VCaP (cell line): ENCODE measurements at regions not wholly inside any gene's neighbourhood (a gene's known extent, or its start where the extent isn't known, plus 50 kb on each side); places are given as distances from the start of the nearest gene placed in this dataset.
"Not testable (repeated sequence)": the region's sequence is repeated elsewhere in the genome, so short reads cannot be mapped to it uniquely, and the experiment has no call there.

Source experiments
- H3K27ac ChIP-seq: fragments of 450-650 bp; 2 replicates; pipeline ENCODE4 v1.5.1; 2017
- CTCF ChIP-seq: fragments of 450-650 bp; conservative IDR thresholded peaks from 2 replicates; pipeline ENCODE4 v1.5.1; 2017; ENCODE audit warnings: mild to moderate bottlenecking, moderate library complexity

GRCh38 chr18:1652018-1652417, 747.3 kb downstream of the ADCYAP1 start:
- TF ChIP-seq CTCF, result no peak
- no peak overlapping the region for H3K27ac ChIP-seq

DNA sequence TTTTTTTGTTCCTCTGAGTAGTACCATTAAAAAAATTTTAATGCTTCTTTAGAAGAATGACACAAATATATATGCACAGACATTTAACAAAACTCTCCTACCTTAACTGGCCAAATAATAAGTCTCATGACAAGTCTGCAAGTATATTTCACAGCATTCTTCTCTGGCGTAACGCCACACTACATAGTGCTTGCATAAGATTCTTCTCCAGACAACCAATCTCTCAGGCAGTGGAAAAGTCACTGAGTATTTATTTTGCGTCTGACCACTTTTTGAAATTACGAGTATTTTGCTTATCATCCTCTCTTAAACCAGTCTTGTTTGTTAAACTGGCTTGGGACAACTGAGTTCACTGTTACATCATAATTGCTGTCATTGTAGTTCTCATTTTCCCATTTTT, 749.2 kb downstream of the ADCYAP1 start:
- TF ChIP-seq CTCF, result no peak
- no peak overlapping the region for H3K27ac ChIP-seq

DNA sequence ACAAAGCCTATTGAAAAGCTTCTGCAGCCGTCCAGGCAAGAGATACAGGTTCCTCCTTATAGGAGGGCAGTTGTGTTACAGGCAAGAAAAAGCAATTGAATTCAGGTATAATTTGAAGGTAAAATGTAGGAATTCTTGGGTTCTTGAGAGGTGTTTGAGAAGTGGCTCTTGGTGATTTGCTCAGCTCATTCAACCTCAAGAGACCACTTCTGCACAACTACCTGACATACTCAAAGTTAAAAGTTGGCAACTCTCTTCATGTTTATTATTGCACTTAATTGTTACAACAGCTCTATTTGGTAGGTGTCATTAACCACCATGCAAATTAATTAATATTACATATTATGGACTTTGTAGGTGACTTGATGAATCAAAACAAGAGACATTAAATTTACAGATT, 753.2 kb downstream of the ADCYAP1 start:
- H3K27ac ChIP-seq, result no peak overlapping the region
- no peak for TF ChIP-seq CTCF

- H3K27ac ChIP-seq, result no peak overlapping the region
- no peak for TF ChIP-seq CTCF
Measured at GRCh38 chr18:1658908-1659566, 754.4 kb downstream of the ADCYAP1 start.

DNA sequence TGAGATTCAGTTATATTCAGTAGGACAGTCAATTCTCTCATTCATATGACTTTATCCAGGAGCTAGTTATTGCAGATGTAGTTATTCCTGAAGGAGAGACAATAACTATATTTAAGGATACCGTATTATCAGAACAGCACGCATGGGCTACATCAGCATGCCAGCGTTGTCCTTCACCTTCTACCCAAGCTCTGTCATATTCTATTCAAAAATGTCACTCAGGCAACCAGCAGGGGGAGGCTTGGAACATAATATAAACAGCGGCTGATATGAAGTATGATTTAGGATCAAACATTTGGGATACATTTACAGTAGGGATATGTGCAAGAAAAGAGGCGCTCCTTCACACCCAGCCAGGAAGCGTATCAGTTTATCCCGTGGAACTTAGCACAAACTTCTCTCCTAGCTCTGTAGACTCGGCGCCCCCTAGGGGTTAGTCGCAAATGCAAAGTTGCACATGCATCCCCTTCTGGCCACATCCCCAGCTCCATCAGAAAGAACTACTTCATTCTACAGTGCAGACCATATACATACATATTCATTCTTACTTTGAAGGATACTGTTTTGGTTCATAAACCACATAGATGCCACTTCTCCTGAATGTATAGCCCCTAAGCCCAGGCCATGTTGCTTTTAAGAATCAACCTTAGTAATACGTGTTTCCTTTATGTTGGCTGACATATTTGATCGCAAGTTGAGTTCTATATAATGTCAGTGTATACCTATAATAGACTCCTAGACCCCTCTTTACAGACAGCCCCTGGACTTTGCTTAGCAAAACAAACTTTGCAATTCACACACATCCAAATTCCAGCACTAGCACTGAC, 759.4 kb downstream of the ADCYAP1 start:
- TF ChIP-seq CTCF, result peak; percentile 91
- H3K27ac ChIP-seq, result no peak overlapping the region

- no peak for TF ChIP-seq CTCF
- no peak overlapping the region for H3K27ac ChIP-seq
Measured at GRCh38 chr18:1665079-1665478, 760.4 kb downstream of the ADCYAP1 start.

GRCh38 chr18:1668279-1668678, 763.6 kb downstream of the ADCYAP1 start:
- no peak overlapping the region for H3K27ac ChIP-seq
- TF ChIP-seq CTCF, result no peak

DNA sequence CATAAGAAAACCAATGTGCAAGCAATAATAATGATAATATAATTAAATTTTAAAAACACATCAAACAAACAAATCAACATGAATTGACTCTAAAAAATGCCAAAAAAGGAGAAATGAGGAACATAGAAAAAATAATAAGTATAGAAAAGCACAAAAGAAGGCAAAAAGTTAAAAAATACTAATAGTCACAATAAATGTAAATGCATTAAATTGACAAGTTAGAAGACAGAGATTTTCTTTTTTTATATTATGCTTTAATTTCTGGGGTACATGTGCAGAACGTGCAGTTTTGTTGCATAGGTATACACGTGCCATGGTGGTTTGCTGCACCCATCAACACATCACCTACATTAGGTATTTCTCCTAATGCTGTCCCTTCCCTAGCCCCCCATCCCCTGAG, 767.0 kb downstream of the ADCYAP1 start:
- not testable (repeated sequence) for H3K27ac ChIP-seq
